LNCaP clone FGC (cell line): ENCODE measurements at regions not wholly inside any gene's neighbourhood (a gene's known extent, or its start where the extent isn't known, plus 50 kb on each side); places are given as distances from the start of the nearest gene placed in this dataset.
A peak's percentile ranks its signal among the peaks of the same experiment; 100 is the strongest.

ENCODE experiments used
- DNase-seq: peaks from one replicate; pipeline ENCODE4 v3.0.0-alpha.2; 2011; ENCODE audit warnings: low read depth
- H3K4me3 ChIP-seq: 2 replicates; pipeline ENCODE4 v1.5.1; 2011; ENCODE audit warnings: mild to moderate bottlenecking, low read depth, low read length, control low read depth
- CTCF ChIP-seq: IDR thresholded peaks from 2 replicates; pipeline ENCODE4 v1.5.1; 2012; ENCODE audit warnings: mild to moderate bottlenecking; ENCODE audit not compliant: control insufficient read depth, insufficient read depth; ENCODE audit errors: extremely low read depth

- H3K4me3 ChIP-seq = no peak overlapping the region
- DNase-seq = no peak
- TF ChIP-seq CTCF = no peak
Measured at GRCh38 chr2:18132697-18133096, 254.2 kb downstream of the KCNS3 start.

GRCh38 chr2:18131761-18132160 is 253.3 kb downstream of the KCNS3 start:
- no peak overlapping the region for H3K4me3 ChIP-seq
- DNase-seq = no peak
- TF ChIP-seq CTCF = no peak

- DNase-seq = no peak
Measured at GRCh38 chr2:18129348-18129747, 250.9 kb downstream of the KCNS3 start.

GRCh38 chr2:18125303-18125702 is 246.8 kb downstream of the KCNS3 start:
- TF ChIP-seq CTCF = no peak
- H3K4me3 ChIP-seq = no peak overlapping the region
- DNase-seq = no peak

More at GRCh38 chr2:18129348-18129747, 250.9 kb downstream of the KCNS3 start:
- no peak for TF ChIP-seq CTCF
- H3K4me3 ChIP-seq = no peak overlapping the region

- TF ChIP-seq CTCF = no peak
- peak; percentile 62 for DNase-seq
- no peak overlapping the region for H3K4me3 ChIP-seq
Measured at GRCh38 chr2:18124116-18124835, 245.8 kb downstream of the KCNS3 start.

- TF ChIP-seq CTCF = no peak
- no peak overlapping the region for H3K4me3 ChIP-seq
- no peak for DNase-seq
Measured at GRCh38 chr2:18123577-18123976, 245.1 kb downstream of the KCNS3 start.

GRCh38 chr2:18123211-18123570 is 244.7 kb downstream of the KCNS3 start:
- peak; percentile 26 for DNase-seq
- no peak overlapping the region for H3K4me3 ChIP-seq
- TF ChIP-seq CTCF = no peak
